KOPT-K1 (cell line): ENCODE measurements at regions not wholly inside any gene's neighbourhood (a gene's known extent, or its start where the extent isn't known, plus 50 kb on each side); places are given as distances from the start of the nearest gene placed in this dataset.

Experiments
- H3K27ac ChIP-seq: fragments of 200-600 bp; sonication (generic); 2 replicates; pipeline ENCODE4 v1.5.1; 2016; ENCODE audit warnings: antibody characterized with exemption, mild to moderate bottlenecking, low read depth, low read length; ENCODE audit not compliant: poor library complexity, severe bottlenecking
- H3K36me3 ChIP-seq: fragments of 200-600 bp; sonication (generic); 2 replicates; pipeline ENCODE4 v1.5.1; 2017; ENCODE audit warnings: antibody characterized with exemption, mild to moderate bottlenecking, low read length, moderate library complexity; ENCODE audit not compliant: insufficient read depth
- H3K9me3 ChIP-seq: fragments of 200-600 bp; sonication (generic); 2 replicates; pipeline ENCODE4 v1.5.1; 2017; ENCODE audit warnings: antibody characterized with exemption, low read length, mild to moderate bottlenecking; ENCODE audit not compliant: insufficient read depth, poor library complexity, severe bottlenecking

GRCh38 chr1:209355415-209355814, 228.1 kb upstream of the CAMK1G start:
- Histone ChIP-seq H3K36me3 (no peaks in the 10 kb centered on the region), H3K27ac (no peak overlapping the region), H3K9me3 (no peaks in the 10 kb centered on the region)

GRCh38 chr1:209356976-209357377, 226.5 kb upstream of the CAMK1G start:
- Histone ChIP-seq H3K9me3 (no peaks in the 10 kb centered on the region), H3K27ac (no peak overlapping the region), H3K36me3 (no peaks in the 10 kb centered on the region)

GRCh38 chr1:209363112-209363511, 220.4 kb upstream of the CAMK1G start:
- Histone ChIP-seq H3K36me3 (no peaks in the 10 kb centered on the region), H3K27ac (no peak overlapping the region), H3K9me3 (no peaks in the 10 kb centered on the region)

- Histone ChIP-seq H3K27ac (no peak overlapping the region), H3K36me3 (no peaks in the 10 kb centered on the region), H3K9me3 (no peaks in the 10 kb centered on the region)
Measured at GRCh38 chr1:209364716-209365115, 218.8 kb upstream of the CAMK1G start.

- Histone ChIP-seq H3K36me3 (no peaks in the 10 kb centered on the region), H3K27ac (no peak overlapping the region), H3K9me3 (no peaks in the 10 kb centered on the region)
Measured at GRCh38 chr1:209367061-209367772, 216.3 kb upstream of the CAMK1G start.

- Histone ChIP-seq H3K27ac (no peak overlapping the region), H3K9me3 (no peaks in the 10 kb centered on the region), H3K36me3 (no peaks in the 10 kb centered on the region)
Measured at GRCh38 chr1:209368864-209369598, 214.5 kb upstream of the CAMK1G start.

- Histone ChIP-seq H3K36me3 (no peaks in the 10 kb centered on the region), H3K27ac (no peak overlapping the region), H3K9me3 (no peaks in the 10 kb centered on the region)
Measured at GRCh38 chr1:209370241-209370995, 213.1 kb upstream of the CAMK1G start.

GRCh38 chr1:209375097-209375496, 208.4 kb upstream of the CAMK1G start:
- Histone ChIP-seq H3K36me3 (no peaks in the 10 kb centered on the region), H3K27ac (no peak overlapping the region), H3K9me3 (no peaks in the 10 kb centered on the region)

GRCh38 chr1:209375671-209376365, 207.7 kb upstream of the CAMK1G start:
- Histone ChIP-seq H3K27ac (no peak overlapping the region), H3K36me3 (no peaks in the 10 kb centered on the region), H3K9me3 (no peaks in the 10 kb centered on the region)

GRCh38 chr1:209376774-209377173, 206.7 kb upstream of the CAMK1G start:
- no peaks in the 10 kb centered on the region for H3K9me3 ChIP-seq
- H3K27ac ChIP-seq = no peak overlapping the region
- no peaks in the 10 kb centered on the region for H3K36me3 ChIP-seq

- no peaks in the 10 kb centered on the region for H3K36me3 ChIP-seq
- no peak overlapping the region for H3K27ac ChIP-seq
- H3K9me3 ChIP-seq = no peaks in the 10 kb centered on the region
Measured at GRCh38 chr1:209377995-209378394, 205.5 kb upstream of the CAMK1G start.

GRCh38 chr1:209379280-209379679, 204.2 kb upstream of the CAMK1G start:
- Histone ChIP-seq H3K9me3 (no peaks in the 10 kb centered on the region), H3K36me3 (no peaks in the 10 kb centered on the region), H3K27ac (no peak overlapping the region)

GRCh38 chr1:209380420-209380819, 203.1 kb upstream of the CAMK1G start:
- Histone ChIP-seq H3K27ac (no peak overlapping the region), H3K9me3 (no peaks in the 10 kb centered on the region), H3K36me3 (no peaks in the 10 kb centered on the region)

GRCh38 chr1:209382231-209383100, 201.0 kb upstream of the CAMK1G start:
- H3K9me3 ChIP-seq = no peaks in the 10 kb centered on the region
- no peaks in the 10 kb centered on the region for H3K36me3 ChIP-seq
- no peak overlapping the region for H3K27ac ChIP-seq
